Activated naive CD4-positive, alpha-beta T cell treated with anti-CD3 and anti-CD28 coated beads, Interleukin-2, amount 10 ng/mL, durations not matched to agents 7 days and 5 days (primary cell): ENCODE measurements at regions not wholly inside any gene's neighbourhood (a gene's known extent, or its start where the extent isn't known, plus 50 kb on each side); places are given as distances from the start of the nearest gene placed in this dataset.
"Not testable (repeated sequence)": the region's sequence is repeated elsewhere in the genome, so short reads cannot be mapped to it uniquely, and the experiment has no call there.

Source experiments
- CTCF ChIA-PET: fragments of 350-600 bp; sonication (Branson Sonifier 250); formaldehyde crosslinking; loops from one replicate; lab custom pipeline; 2021; ENCODE audit warnings: antibody characterized with exemption; lab: Charles Lee
- DNase-seq: peaks from one replicate; pipeline ENCODE4 v3.0.0-alpha.2; 2020
- H3K27ac Mint-ChIP-seq: one replicate; pipeline ENCODE4 v1.8.0; 2021; ENCODE audit warnings: mild to moderate bottlenecking, moderate library complexity, mixed read lengths
- H3K27me3 Mint-ChIP-seq: one replicate; pipeline ENCODE4 v1.8.0; 2021; ENCODE audit warnings: mild to moderate bottlenecking, mixed read lengths
- H3K36me3 Mint-ChIP-seq: one replicate; pipeline ENCODE4 v1.8.0; 2021; ENCODE audit warnings: mixed read lengths
- H3K4me1 Mint-ChIP-seq: one replicate; pipeline ENCODE4 v1.8.0; 2021; ENCODE audit warnings: mixed read lengths
- H3K4me3 Mint-ChIP-seq: one replicate; pipeline ENCODE4 v1.8.0; 2021; ENCODE audit warnings: mild to moderate bottlenecking, moderate library complexity, mixed read lengths
- H3K9me3 Mint-ChIP-seq: one replicate; pipeline ENCODE4 v1.8.0; 2021; ENCODE audit warnings: mixed read lengths

DNA sequence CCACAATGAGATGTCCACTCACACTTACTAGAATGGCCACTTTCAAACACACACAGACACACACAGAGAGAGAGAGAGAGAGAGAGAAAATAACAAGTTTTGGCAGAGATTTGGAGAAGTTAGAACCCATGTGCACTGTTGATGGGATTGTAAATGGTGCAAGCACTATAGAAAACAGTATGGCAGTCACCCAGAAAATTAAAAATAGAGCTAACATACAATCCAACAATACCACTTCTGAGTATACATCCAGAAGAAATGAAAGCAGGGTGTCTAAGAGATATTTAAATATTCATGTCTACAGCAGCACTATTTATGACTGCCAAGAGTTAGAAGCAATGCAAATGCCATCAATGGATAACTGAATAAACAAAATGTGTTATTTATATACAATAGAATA lies 359.9 kb upstream of the COX7C start:
- no peak for DNase-seq
- Mint-ChIP-seq H3K4me1 (no peaks in the 10 kb centered on the region), H3K36me3 (no peaks in the 10 kb centered on the region), H3K27me3 (no peaks in the 10 kb centered on the region), H3K27ac (no peak overlapping the region), H3K4me3 (no peak overlapping the region), H3K9me3 (no peaks in the 10 kb centered on the region)
- CTCF ChIA-PET = no interaction called here

DNA sequence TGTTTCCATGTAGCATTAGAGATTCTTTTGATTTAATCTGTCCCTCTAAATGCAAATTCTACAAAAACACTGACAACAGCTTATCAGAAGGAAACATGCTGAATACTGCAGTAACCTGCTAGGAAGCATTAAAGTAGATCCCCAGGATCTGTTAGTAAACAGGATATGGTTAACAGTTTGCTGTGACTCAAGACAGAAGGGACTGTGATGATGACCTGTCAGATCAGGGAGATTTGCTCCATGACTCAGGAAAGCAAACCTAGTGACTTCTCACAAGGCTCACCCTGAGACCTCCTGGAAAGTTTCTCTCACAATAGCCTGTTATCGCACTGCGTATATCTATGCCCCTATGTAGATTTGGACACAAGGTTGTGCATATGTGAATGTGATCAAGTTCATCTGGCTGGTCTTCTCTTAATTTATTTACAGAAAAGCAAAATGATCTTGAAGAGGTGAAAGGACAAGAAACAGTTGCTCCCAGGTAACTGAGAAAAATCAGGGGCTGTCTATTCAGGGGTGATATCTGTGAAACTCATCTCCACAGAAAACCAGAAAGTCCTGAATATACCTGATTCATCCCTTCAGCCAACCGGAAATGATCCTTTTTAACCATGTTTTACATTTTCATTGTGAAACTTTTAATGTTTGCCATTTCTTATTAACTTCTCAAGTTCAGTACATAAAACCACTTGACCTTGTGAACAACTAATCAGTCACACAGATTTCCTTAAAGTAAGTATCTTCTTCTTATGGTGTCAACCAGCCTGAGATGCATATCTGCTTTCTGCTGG lies 333.1 kb upstream of the COX7C start:
- H3K27me3 Mint-ChIP-seq, DNase-seq, H3K4me3 Mint-ChIP-seq, CTCF ChIA-PET, H3K36me3 Mint-ChIP-seq, H3K9me3 Mint-ChIP-seq, H3K27ac Mint-ChIP-seq, H3K4me1 Mint-ChIP-seq: not testable (repeated sequence)

GRCh38 chr5:86287437-86287836 lies 330.3 kb upstream of the COX7C start:
- H3K27ac Mint-ChIP-seq, CTCF ChIA-PET, H3K4me3 Mint-ChIP-seq, DNase-seq, H3K27me3 Mint-ChIP-seq, H3K36me3 Mint-ChIP-seq, H3K4me1 Mint-ChIP-seq, H3K9me3 Mint-ChIP-seq: not testable (repeated sequence)

DNA sequence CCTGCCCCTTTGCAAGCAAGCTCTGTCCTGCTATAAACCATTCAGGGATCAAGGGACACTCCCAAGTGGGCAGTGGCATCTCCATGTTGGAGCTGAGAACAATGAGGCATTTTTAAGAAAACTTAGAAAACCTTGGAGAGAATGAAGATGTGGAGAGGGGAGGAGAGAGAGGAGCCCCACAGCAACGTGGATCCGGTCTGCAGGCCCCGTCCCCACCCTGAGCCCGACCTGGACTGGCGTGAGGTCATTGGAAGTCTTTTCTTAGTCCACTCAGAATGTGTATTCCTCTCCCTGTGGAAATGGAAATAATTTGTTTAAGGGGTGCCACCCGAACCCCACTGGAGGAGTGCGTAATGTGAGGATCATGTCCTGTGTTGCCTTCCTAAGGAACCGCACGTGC lies 328.0 kb upstream of the COX7C start:
- H3K36me3 Mint-ChIP-seq, CTCF ChIA-PET, DNase-seq, H3K27me3 Mint-ChIP-seq, H3K4me1 Mint-ChIP-seq, H3K27ac Mint-ChIP-seq, H3K4me3 Mint-ChIP-seq, H3K9me3 Mint-ChIP-seq: not testable (repeated sequence)

- DNase-seq, CTCF ChIA-PET, H3K27ac Mint-ChIP-seq, H3K36me3 Mint-ChIP-seq, H3K4me1 Mint-ChIP-seq, H3K4me3 Mint-ChIP-seq, H3K9me3 Mint-ChIP-seq, H3K27me3 Mint-ChIP-seq: not testable (repeated sequence)
These were observed 324.9 kb upstream of the COX7C start for GRCh38 chr5:86292811-86293210.

DNA sequence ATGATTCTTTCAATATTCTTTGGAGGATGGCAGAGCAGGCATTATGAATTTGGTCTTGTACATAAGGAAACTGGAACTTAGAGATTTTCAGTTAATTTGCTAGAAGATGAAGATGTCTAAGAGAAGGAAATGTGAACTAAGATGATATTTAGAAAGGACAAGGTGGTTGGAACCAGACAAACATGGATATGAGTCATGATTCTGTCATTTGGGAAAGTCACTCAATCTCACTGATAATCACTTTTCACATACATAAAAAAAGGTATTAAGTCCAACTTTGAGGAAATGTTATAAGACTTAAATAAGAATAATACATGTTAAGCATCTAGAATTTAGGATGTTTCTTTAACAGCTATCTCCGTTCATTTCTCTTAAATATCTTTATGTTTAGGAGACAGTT lies 315.1 kb upstream of the COX7C start:
- DNase-seq, H3K4me1 Mint-ChIP-seq, H3K27me3 Mint-ChIP-seq, CTCF ChIA-PET, H3K4me3 Mint-ChIP-seq, H3K36me3 Mint-ChIP-seq, H3K9me3 Mint-ChIP-seq, H3K27ac Mint-ChIP-seq: not testable (repeated sequence)

DNA sequence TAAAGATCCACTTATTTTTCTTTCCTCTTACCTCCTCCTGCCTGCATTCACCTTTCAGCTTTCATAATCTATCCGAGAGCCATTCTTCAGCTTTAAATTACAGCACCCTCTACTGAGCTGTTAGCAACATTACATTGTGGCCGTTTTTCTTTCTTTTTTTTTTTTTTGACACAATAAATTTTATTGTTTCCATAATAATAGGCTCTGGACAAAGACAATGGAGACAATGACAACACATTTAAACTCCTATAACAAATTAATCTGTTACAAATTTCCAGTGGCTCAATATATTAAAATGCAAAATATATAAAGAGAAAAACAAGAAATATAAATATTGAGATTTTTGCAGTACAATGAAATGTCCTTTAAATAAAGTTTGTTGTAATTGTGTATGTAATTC lies 312.7 kb upstream of the COX7C start:
- H3K4me1 Mint-ChIP-seq, H3K27ac Mint-ChIP-seq, H3K4me3 Mint-ChIP-seq, DNase-seq, H3K27me3 Mint-ChIP-seq, CTCF ChIA-PET, H3K36me3 Mint-ChIP-seq, H3K9me3 Mint-ChIP-seq: not testable (repeated sequence)

GRCh38 chr5:86314951-86315350 lies 302.8 kb upstream of the COX7C start:
- Mint-ChIP-seq H3K4me1 (no peaks in the 10 kb centered on the region), H3K27ac (no peak overlapping the region), H3K27me3 (no peaks in the 10 kb centered on the region), H3K4me3 (no peak overlapping the region), H3K36me3 (no peaks in the 10 kb centered on the region), H3K9me3 (no peaks in the 10 kb centered on the region)
- CTCF ChIA-PET = no interaction called here
- no peak for DNase-seq

DNA sequence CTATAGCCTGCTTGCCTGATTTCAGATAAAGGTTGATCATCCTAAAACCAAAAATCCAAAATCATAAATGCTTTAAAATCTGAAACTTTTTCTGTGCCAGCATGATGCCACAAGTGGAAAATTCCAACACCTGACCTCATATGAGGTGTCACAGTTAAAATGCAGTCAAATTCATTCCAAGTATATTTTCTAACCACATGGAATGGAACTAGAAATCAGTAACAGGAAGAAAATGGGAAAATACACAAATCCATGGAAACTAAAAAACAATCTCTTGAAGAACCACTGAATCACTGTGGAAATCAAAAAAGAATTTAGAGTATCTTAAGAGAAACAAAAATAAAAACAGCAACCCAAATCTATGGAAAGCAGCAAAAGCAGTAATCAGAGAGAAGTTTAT lies 297.5 kb upstream of the COX7C start:
- no peaks in the 10 kb centered on the region for H3K4me1 Mint-ChIP-seq
- CTCF ChIA-PET = no interaction called here
- no peak overlapping the region for H3K4me3 Mint-ChIP-seq
- DNase-seq = no peak
- no peaks in the 10 kb centered on the region for H3K36me3 Mint-ChIP-seq
- H3K27ac Mint-ChIP-seq = no peak overlapping the region
- H3K27me3 Mint-ChIP-seq = no peaks in the 10 kb centered on the region
- no peaks in the 10 kb centered on the region for H3K9me3 Mint-ChIP-seq

DNA sequence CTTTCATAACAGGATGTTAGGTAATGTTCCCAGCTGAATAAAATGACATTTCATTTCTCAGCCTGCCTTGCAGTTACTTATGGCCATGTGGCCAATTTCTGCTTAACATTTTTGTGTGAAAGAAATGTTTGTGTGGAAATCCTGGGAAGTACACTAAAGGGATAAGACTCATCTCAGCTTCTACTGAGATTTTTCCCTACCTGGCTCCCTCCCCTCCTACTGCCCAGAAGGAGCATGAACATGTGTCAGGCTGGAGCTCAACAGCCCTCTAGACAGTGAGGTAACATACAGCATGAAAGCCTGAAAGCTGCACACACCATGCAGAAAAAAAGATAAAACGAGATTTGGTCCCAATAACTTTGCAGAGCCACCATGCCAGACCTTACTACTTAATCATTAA lies 288.4 kb upstream of the COX7C start:
- Mint-ChIP-seq H3K9me3 (no peaks in the 10 kb centered on the region), H3K27ac (no peak overlapping the region), H3K4me1 (no peaks in the 10 kb centered on the region), H3K36me3 (no peaks in the 10 kb centered on the region), H3K27me3 (no peaks in the 10 kb centered on the region), H3K4me3 (no peak overlapping the region)
- DNase-seq = no peak
- CTCF ChIA-PET = no interaction called here

DNA sequence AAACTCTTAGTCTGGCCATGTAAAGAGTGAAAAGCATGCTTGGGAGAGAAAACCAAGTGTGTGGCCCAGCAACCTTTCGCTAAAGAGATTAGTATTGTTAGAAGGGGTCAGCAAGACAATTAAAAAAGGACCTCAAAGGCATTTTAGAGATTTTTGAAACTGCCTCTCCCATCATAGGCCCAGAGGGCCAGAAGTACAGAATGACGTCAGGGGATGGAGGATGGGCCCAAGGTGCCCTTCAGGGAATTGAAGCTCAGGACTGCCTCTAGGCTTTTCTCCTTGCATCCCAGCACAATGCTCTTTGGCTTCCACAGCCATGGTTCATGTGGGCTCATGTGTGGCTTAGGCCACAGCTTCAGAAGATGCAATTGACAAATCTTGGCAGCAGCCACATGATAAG lies 287.0 kb upstream of the COX7C start:
- Mint-ChIP-seq H3K27me3 (no peaks in the 10 kb centered on the region), H3K4me3 (no peak overlapping the region), H3K27ac (no peak overlapping the region), H3K36me3 (no peaks in the 10 kb centered on the region), H3K9me3 (no peaks in the 10 kb centered on the region), H3K4me1 (no peaks in the 10 kb centered on the region)
- DNase-seq = no peak
- CTCF ChIA-PET = no interaction called here

DNA sequence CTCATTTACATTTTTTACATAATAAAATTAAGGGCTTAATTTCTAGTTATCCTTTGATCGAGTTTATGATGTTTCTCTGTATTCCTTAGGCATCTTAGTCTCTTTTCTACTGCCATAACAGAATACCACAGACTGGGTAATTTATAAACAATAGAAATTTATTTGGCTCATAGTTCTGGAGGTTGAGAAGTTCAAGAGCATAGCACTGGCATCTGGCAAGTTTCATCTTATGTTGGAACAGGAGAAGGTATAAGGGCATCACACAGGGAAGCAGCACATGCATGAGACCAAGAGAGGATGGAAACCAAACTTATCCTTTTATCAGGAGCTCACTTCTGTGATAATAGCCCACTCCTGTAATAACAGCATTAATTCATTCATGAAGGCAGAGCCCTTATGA lies 284.9 kb upstream of the COX7C start:
- Mint-ChIP-seq H3K4me1 (no peaks in the 10 kb centered on the region), H3K36me3 (no peaks in the 10 kb centered on the region), H3K4me3 (no peak overlapping the region), H3K9me3 (no peaks in the 10 kb centered on the region), H3K27ac (no peak overlapping the region), H3K27me3 (no peaks in the 10 kb centered on the region)
- CTCF ChIA-PET = no interaction called here
- no peak for DNase-seq

DNA sequence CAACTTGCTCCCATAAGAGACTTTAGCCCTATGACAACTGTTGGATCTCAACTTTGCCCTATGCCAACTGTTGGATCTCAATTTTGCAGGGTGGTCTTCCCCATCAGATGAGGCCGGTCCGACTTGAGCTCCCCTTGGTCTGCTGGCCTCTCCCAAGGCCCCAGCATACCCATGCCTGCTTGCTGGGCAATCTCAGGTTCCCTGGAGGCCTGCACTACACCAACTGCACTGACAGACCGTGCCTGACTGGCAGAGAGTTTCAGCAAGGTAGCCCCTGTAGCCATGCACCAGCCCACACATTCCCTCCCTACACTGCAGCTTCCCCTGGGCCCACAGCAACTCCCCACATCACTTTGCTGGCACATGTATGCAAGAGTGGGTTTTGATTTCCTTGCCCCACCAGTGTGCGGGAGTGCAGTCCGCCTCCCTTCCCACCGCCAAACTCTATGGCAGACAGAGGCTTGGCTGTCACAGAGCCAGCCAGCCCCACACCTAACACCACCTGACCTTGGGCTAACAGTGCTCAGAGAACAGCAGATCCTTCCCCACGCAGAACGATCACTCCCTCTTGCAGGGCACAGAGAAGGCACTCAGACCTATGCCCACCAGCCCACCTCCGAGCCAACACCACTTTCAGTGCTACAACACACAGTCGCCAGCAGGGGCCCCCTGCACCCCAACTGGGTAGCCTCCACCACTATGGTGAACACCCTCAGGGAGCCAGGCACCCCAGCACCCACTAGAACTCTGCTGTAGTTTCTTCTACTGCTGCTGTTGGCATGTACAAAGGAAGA lies 279.9 kb upstream of the COX7C start:
- Mint-ChIP-seq H3K9me3 (no peaks in the 10 kb centered on the region), H3K36me3 (no peaks in the 10 kb centered on the region), H3K4me1 (no peaks in the 10 kb centered on the region), H3K27ac (no peak overlapping the region), H3K27me3 (no peaks in the 10 kb centered on the region), H3K4me3 (no peak overlapping the region)
- DNase-seq = no peak
- CTCF ChIA-PET = no interaction called here

GRCh38 chr5:86354664-86355063 lies 263.1 kb upstream of the COX7C start:
- CTCF ChIA-PET = no interaction called here
- H3K27ac Mint-ChIP-seq = no peak overlapping the region
- no peaks in the 10 kb centered on the region for H3K4me1 Mint-ChIP-seq
- no peaks in the 10 kb centered on the region for H3K9me3 Mint-ChIP-seq
- DNase-seq = no peak
- no peak overlapping the region for H3K4me3 Mint-ChIP-seq
- H3K27me3 Mint-ChIP-seq = no peaks in the 10 kb centered on the region
- no peaks in the 10 kb centered on the region for H3K36me3 Mint-ChIP-seq

DNA sequence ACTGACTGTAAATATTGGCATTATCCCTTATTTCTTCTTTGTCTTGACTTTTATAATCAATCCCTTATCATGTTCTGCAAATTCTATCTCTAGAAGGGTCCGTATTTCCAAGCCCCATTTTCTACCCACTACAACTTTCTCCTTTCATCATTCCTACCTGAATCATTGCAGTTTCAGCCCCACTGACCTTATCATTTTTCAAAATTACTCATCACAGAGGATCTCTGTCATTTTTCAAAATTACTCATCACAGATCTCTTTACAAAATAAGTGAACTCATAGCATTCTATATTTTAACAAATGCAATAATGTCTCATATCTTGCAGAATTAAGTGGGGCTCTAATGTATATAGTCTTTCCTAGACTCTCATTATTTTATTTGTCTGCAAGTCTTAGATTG lies 256.9 kb upstream of the COX7C start:
- no peak for DNase-seq
- H3K27ac Mint-ChIP-seq = no peak overlapping the region
- no peak overlapping the region for H3K4me3 Mint-ChIP-seq
- no peaks in the 10 kb centered on the region for H3K9me3 Mint-ChIP-seq
- H3K4me1 Mint-ChIP-seq = no peaks in the 10 kb centered on the region
- H3K27me3 Mint-ChIP-seq = no peaks in the 10 kb centered on the region
- no peaks in the 10 kb centered on the region for H3K36me3 Mint-ChIP-seq
- CTCF ChIA-PET = no interaction called here
